ENCODE measurements at regions not wholly inside any gene's neighbourhood (a gene's known extent, or its start where the extent isn't known, plus 50 kb on each side); places are given as distances from the start of the nearest gene placed in this dataset.

GRCh38 chr20:60585651-60586050 is 627.4 kb downstream of the CDH26 start:
- TF ChIP-seq, protein P1, sequence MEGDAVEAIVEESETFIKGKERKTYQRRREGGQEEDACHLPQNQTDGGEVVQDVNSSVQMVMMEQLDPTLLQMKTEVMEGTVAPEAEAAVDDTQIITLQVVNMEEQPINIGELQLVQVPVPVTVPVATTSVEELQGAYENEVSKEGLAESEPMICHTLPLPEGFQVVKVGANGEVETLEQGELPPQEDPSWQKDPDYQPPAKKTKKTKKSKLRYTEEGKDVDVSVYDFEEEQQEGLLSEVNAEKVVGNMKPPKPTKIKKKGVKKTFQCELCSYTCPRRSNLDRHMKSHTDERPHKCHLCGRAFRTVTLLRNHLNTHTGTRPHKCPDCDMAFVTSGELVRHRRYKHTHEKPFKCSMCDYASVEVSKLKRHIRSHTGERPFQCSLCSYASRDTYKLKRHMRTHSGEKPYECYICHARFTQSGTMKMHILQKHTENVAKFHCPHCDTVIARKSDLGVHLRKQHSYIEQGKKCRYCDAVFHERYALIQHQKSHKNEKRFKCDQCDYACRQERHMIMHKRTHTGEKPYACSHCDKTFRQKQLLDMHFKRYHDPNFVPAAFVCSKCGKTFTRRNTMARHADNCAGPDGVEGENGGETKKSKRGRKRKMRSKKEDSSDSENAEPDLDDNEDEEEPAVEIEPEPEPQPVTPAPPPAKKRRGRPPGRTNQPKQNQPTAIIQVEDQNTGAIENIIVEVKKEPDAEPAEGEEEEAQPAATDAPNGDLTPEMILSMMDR (IDR thresholded peaks at IDR 0.05): no peak
- TF ChIP-seq POLR2A (IDR thresholded peaks at IDR 0.05): no peak

All from uterus (tissue), 2 donors.